ENCODE measurements at regions not wholly inside any gene's neighbourhood (a gene's known extent, or its start where the extent isn't known, plus 50 kb on each side); places are given as distances from the start of the nearest gene placed in this dataset.
A peak's percentile ranks its signal among the peaks of the same experiment; 100 is the strongest.

- Mint-ChIP-seq H3K27me3 (ENCODE audit: unreplicated experiment) (no peaks in the 10 kb centered on the region), H3K36me3 (ENCODE audit: insufficient read depth, unreplicated experiment) (no peaks in the 10 kb centered on the region), H3K9me3 (ENCODE audit: low read depth, unreplicated experiment) (no peaks in the 10 kb centered on the region), H3K4me3 (ENCODE audit: low read depth, unreplicated experiment) (peak overlapping the region; percentile 6), H3K4me1 (ENCODE audit: low read depth, unreplicated experiment) (peaks cover 43% of the 10 kb centered on the region), H3K27ac (ENCODE audit: unreplicated experiment) (peak overlapping the region; percentile 90)
- intact Hi-C loops (cut with micrococcal nuclease; ENCODE audit: unreplicated experiment) = loop anchor here (5.0 kb wide), 1 partner anchor 49 kb away; no protein-coding TSS in a partner anchor
- CTCF ChIA-PET = no interaction called here
- DNase-seq = no peak
- BruUV-seq (replicated peaks) = no TSS peak
- TF ChIP-seq, protein P1, sequence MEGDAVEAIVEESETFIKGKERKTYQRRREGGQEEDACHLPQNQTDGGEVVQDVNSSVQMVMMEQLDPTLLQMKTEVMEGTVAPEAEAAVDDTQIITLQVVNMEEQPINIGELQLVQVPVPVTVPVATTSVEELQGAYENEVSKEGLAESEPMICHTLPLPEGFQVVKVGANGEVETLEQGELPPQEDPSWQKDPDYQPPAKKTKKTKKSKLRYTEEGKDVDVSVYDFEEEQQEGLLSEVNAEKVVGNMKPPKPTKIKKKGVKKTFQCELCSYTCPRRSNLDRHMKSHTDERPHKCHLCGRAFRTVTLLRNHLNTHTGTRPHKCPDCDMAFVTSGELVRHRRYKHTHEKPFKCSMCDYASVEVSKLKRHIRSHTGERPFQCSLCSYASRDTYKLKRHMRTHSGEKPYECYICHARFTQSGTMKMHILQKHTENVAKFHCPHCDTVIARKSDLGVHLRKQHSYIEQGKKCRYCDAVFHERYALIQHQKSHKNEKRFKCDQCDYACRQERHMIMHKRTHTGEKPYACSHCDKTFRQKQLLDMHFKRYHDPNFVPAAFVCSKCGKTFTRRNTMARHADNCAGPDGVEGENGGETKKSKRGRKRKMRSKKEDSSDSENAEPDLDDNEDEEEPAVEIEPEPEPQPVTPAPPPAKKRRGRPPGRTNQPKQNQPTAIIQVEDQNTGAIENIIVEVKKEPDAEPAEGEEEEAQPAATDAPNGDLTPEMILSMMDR (IDR thresholded peaks at IDR 0.05; ENCODE audit: unreplicated experiment) = no peak
Measured at GRCh38 chr20:11158146-11158545, 484.3 kb upstream of the JAG1 start.

- Mint-ChIP-seq H3K27me3 (ENCODE audit: unreplicated experiment) (no peaks in the 10 kb centered on the region), H3K27ac (ENCODE audit: unreplicated experiment) (peak overlapping the region; percentile 90), H3K4me1 (ENCODE audit: low read depth, unreplicated experiment) (peaks cover 47% of the 10 kb centered on the region), H3K36me3 (ENCODE audit: insufficient read depth, unreplicated experiment) (no peaks in the 10 kb centered on the region), H3K4me3 (ENCODE audit: low read depth, unreplicated experiment) (peak overlapping the region; percentile 6), H3K9me3 (ENCODE audit: low read depth, unreplicated experiment) (no peaks in the 10 kb centered on the region)
- DNase-seq = peak; percentile 7
- CTCF ChIA-PET = no interaction called here
- BruUV-seq (replicated peaks) = no TSS peak
- TF ChIP-seq, protein P1 (IDR thresholded peaks at IDR 0.05; ENCODE audit: unreplicated experiment) = no peak
- intact Hi-C loops (cut with micrococcal nuclease; ENCODE audit: unreplicated experiment) = loop anchor here (5.0 kb wide), 1 partner anchor 49 kb away; no protein-coding TSS in a partner anchor
Measured at GRCh38 chr20:11158589-11158988, 484.8 kb upstream of the JAG1 start.

GRCh38 chr20:11159728-11160127 is 485.9 kb upstream of the JAG1 start:
- DNase-seq = no peak
- CTCF ChIA-PET = no interaction called here
- Mint-ChIP-seq H3K9me3 (ENCODE audit: low read depth, unreplicated experiment) (no peaks in the 10 kb centered on the region), H3K4me3 (ENCODE audit: low read depth, unreplicated experiment) (no peak overlapping the region), H3K36me3 (ENCODE audit: insufficient read depth, unreplicated experiment) (no peaks in the 10 kb centered on the region), H3K4me1 (ENCODE audit: low read depth, unreplicated experiment) (peaks cover 45% of the 10 kb centered on the region), H3K27ac (ENCODE audit: unreplicated experiment) (peak overlapping the region; percentile 90), H3K27me3 (ENCODE audit: unreplicated experiment) (no peaks in the 10 kb centered on the region)
- TF ChIP-seq, protein P1 (IDR thresholded peaks at IDR 0.05; ENCODE audit: unreplicated experiment) = no peak
- intact Hi-C loops (cut with micrococcal nuclease; ENCODE audit: unreplicated experiment) = loop anchor here (5.0 kb wide), 1 partner anchor 48 kb away; no protein-coding TSS in a partner anchor
- no TSS peak for BruUV-seq (replicated peaks)

DNA sequence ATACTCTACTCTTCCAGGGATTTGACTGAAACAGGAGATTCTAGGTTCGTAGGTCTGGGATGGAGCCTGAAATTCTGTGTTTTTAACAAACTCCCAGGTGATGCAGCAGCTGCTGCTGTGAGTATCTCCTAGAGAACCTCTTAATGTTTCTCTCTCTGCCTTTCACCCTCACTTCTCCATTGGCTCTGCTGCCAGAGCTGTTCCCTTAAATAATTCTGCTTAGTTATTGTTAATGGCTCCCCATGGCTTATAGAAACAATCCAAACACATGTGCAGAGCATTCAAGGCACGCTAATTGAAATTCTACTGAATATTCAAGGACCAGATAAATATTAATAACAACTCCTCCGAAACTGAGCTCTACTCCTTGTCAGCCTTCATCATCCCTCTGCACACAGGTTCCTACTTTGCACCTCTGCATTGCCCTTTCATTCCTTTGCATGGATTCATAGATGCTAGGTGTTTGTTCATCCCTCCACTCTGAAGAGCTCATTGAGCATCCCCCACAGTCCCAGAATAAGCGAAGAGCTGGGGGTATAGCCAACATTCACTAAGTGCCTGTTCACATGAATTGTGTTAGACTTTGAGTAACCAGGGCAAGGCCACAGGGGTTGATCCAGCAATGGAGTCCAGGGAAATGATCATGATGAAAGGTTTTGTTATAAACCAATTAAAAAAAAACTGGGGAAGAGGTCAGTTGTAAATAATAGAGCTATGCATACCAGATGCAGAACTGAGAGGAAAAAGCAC is 488.4 kb upstream of the JAG1 start:
- Mint-ChIP-seq H3K27ac (ENCODE audit: unreplicated experiment) (no peak overlapping the region), H3K36me3 (ENCODE audit: insufficient read depth, unreplicated experiment) (no peaks in the 10 kb centered on the region), H3K27me3 (ENCODE audit: unreplicated experiment) (no peaks in the 10 kb centered on the region), H3K4me1 (ENCODE audit: low read depth, unreplicated experiment) (peaks cover 40% of the 10 kb centered on the region), H3K9me3 (ENCODE audit: low read depth, unreplicated experiment) (no peaks in the 10 kb centered on the region), H3K4me3 (ENCODE audit: low read depth, unreplicated experiment) (no peak overlapping the region)
- TF ChIP-seq, protein P1 (IDR thresholded peaks at IDR 0.05; ENCODE audit: unreplicated experiment) = no peak
- intact Hi-C loops (cut with micrococcal nuclease; ENCODE audit: unreplicated experiment) = no loop called here
- DNase-seq = no peak
- no TSS peak for BruUV-seq (replicated peaks)
- CTCF ChIA-PET = no interaction called here

Data from Calu3 (cell line).